ENCODE measurements at regions not wholly inside any gene's neighbourhood (a gene's known extent, or its start where the extent isn't known, plus 50 kb on each side); places are given as distances from the start of the nearest gene placed in this dataset.
"Not testable (repeated sequence)": the region's sequence is repeated elsewhere in the genome, so short reads cannot be mapped to it uniquely, and the experiment has no call there.

GRCh38 chr13:110062077-110062776 is 244.7 kb downstream of the COL4A1 start:
- H3K36me3 Mint-ChIP-seq (ENCODE audit: low read depth), result no peaks in the 10 kb centered on the region
- ATAC-seq, result no peak
- H3K4me3 Mint-ChIP-seq, result no peak overlapping the region

GRCh38 chr13:110061270-110061669 is 245.7 kb downstream of the COL4A1 start:
- Mint-ChIP-seq H3K36me3 (ENCODE audit: low read depth) (no peaks in the 10 kb centered on the region), H3K4me1 (no peaks in the 10 kb centered on the region), H3K27me3 (peaks cover 22% of the 10 kb centered on the region), H3K27ac (no peak overlapping the region), H3K4me3 (no peak overlapping the region)
- no peak for ATAC-seq
- no peak for DNase-seq
- no peaks in the 10 kb centered on the region for H3K9me3 ChIP-seq (ENCODE audit: control insufficient read depth, low read length, poor library complexity, severe bottlenecking)

More at GRCh38 chr13:110062077-110062776, 244.7 kb downstream of the COL4A1 start:
- no peak overlapping the region for H3K27ac Mint-ChIP-seq
- H3K9me3 ChIP-seq (ENCODE audit: control insufficient read depth, low read length, poor library complexity, severe bottlenecking), result no peaks in the 10 kb centered on the region
- no peaks in the 10 kb centered on the region for H3K4me1 Mint-ChIP-seq
- no peak for DNase-seq
- peaks cover 17% of the 10 kb centered on the region for H3K27me3 Mint-ChIP-seq

GRCh38 chr13:110057052-110057451 is 249.9 kb downstream of the COL4A1 start:
- no peak overlapping the region for H3K4me3 Mint-ChIP-seq
- peaks cover 15% of the 10 kb centered on the region for H3K27me3 Mint-ChIP-seq
- DNase-seq (no peak), ATAC-seq (no peak)
- H3K4me1 Mint-ChIP-seq, result no peaks in the 10 kb centered on the region
- no peak overlapping the region for H3K27ac Mint-ChIP-seq
- H3K36me3 Mint-ChIP-seq (ENCODE audit: low read depth), result no peaks in the 10 kb centered on the region
- H3K9me3 ChIP-seq (ENCODE audit: control insufficient read depth, low read length, poor library complexity, severe bottlenecking), result no peaks in the 10 kb centered on the region

- H3K4me1 Mint-ChIP-seq, result no peaks in the 10 kb centered on the region
- H3K9me3 ChIP-seq (ENCODE audit: control insufficient read depth, low read length, poor library complexity, severe bottlenecking), result no peaks in the 10 kb centered on the region
- DNase-seq (no peak), ATAC-seq (no peak)
- H3K4me3 Mint-ChIP-seq, result no peak overlapping the region
- H3K27me3 Mint-ChIP-seq, result peaks cover 15% of the 10 kb centered on the region
- no peaks in the 10 kb centered on the region for H3K36me3 Mint-ChIP-seq (ENCODE audit: low read depth)
- no peak overlapping the region for H3K27ac Mint-ChIP-seq
Measured at GRCh38 chr13:110056640-110057039, 250.3 kb downstream of the COL4A1 start.

GRCh38 chr13:110055089-110055488 is 251.9 kb downstream of the COL4A1 start:
- H3K27me3 Mint-ChIP-seq, result peaks cover 15% of the 10 kb centered on the region
- no peak for DNase-seq
- H3K4me1 Mint-ChIP-seq, result no peaks in the 10 kb centered on the region

GRCh38 chr13:110054041-110054440 is 252.9 kb downstream of the COL4A1 start:
- Mint-ChIP-seq H3K27ac (no peak overlapping the region), H3K27me3 (peaks cover 15% of the 10 kb centered on the region), H3K4me1 (no peaks in the 10 kb centered on the region), H3K36me3 (ENCODE audit: low read depth) (no peaks in the 10 kb centered on the region), H3K4me3 (no peak overlapping the region)
- DNase-seq (no peak), ATAC-seq (no peak)
- no peaks in the 10 kb centered on the region for H3K9me3 ChIP-seq (ENCODE audit: control insufficient read depth, low read length, poor library complexity, severe bottlenecking)

More at GRCh38 chr13:110055089-110055488, 251.9 kb downstream of the COL4A1 start:
- Mint-ChIP-seq H3K27ac (no peak overlapping the region), H3K36me3 (ENCODE audit: low read depth) (no peaks in the 10 kb centered on the region), H3K4me3 (no peak overlapping the region)
- H3K9me3 ChIP-seq (ENCODE audit: control insufficient read depth, low read length, poor library complexity, severe bottlenecking), result no peaks in the 10 kb centered on the region
- ATAC-seq, result peak; percentile 63

GRCh38 chr13:110047496-110047895 is 259.5 kb downstream of the COL4A1 start:
- ATAC-seq (no peak), DNase-seq (no peak)

GRCh38 chr13:110046811-110047210 is 260.1 kb downstream of the COL4A1 start:
- no peak overlapping the region for H3K27ac Mint-ChIP-seq
- DNase-seq, result no peak
- H3K27me3 Mint-ChIP-seq, result peaks cover 19% of the 10 kb centered on the region
- peaks cover 2% of the 10 kb centered on the region for H3K36me3 Mint-ChIP-seq (ENCODE audit: low read depth)
- H3K4me1 Mint-ChIP-seq, result no peaks in the 10 kb centered on the region
- no peak for ATAC-seq
- H3K4me3 Mint-ChIP-seq, result no peak overlapping the region
- no peaks in the 10 kb centered on the region for H3K9me3 ChIP-seq (ENCODE audit: control insufficient read depth, low read length, poor library complexity, severe bottlenecking)

More at GRCh38 chr13:110047496-110047895, 259.5 kb downstream of the COL4A1 start:
- H3K36me3 Mint-ChIP-seq (ENCODE audit: low read depth), result peaks cover 2% of the 10 kb centered on the region
- no peaks in the 10 kb centered on the region for H3K9me3 ChIP-seq (ENCODE audit: control insufficient read depth, low read length, poor library complexity, severe bottlenecking)
- no peak overlapping the region for H3K27ac Mint-ChIP-seq
- H3K27me3 Mint-ChIP-seq, result peaks cover 19% of the 10 kb centered on the region
- no peak overlapping the region for H3K4me3 Mint-ChIP-seq
- H3K4me1 Mint-ChIP-seq, result no peaks in the 10 kb centered on the region

GRCh38 chr13:110045919-110046318 is 259.5 kb upstream of the IRS2 start:
- H3K36me3 Mint-ChIP-seq (ENCODE audit: low read depth), result peaks cover 2% of the 10 kb centered on the region

GRCh38 chr13:110045202-110045601 is 258.8 kb upstream of the IRS2 start:
- H3K27ac Mint-ChIP-seq, result no peak overlapping the region
- DNase-seq, result no peak
- no peaks in the 10 kb centered on the region for H3K9me3 ChIP-seq (ENCODE audit: control insufficient read depth, low read length, poor library complexity, severe bottlenecking)
- peaks cover 2% of the 10 kb centered on the region for H3K36me3 Mint-ChIP-seq (ENCODE audit: low read depth)
- no peaks in the 10 kb centered on the region for H3K4me1 Mint-ChIP-seq
- no peak for ATAC-seq
- H3K27me3 Mint-ChIP-seq, result peaks cover 19% of the 10 kb centered on the region
- H3K4me3 Mint-ChIP-seq, result no peak overlapping the region

More at GRCh38 chr13:110045919-110046318, 259.5 kb upstream of the IRS2 start:
- ATAC-seq (no peak), DNase-seq (no peak)
- Mint-ChIP-seq H3K4me3 (no peak overlapping the region), H3K4me1 (no peaks in the 10 kb centered on the region), H3K27ac (no peak overlapping the region), H3K27me3 (peaks cover 19% of the 10 kb centered on the region)
- H3K9me3 ChIP-seq (ENCODE audit: control insufficient read depth, low read length, poor library complexity, severe bottlenecking), result no peaks in the 10 kb centered on the region

- Mint-ChIP-seq H3K27me3 (peaks cover 19% of the 10 kb centered on the region), H3K27ac (no peak overlapping the region)
Measured at GRCh38 chr13:110044551-110045111, 258.2 kb upstream of the IRS2 start.

GRCh38 chr13:110042253-110042950 is 256.0 kb upstream of the IRS2 start:
- DNase-seq (no peak), ATAC-seq (no peak)
- no peak overlapping the region for H3K4me3 Mint-ChIP-seq
- H3K36me3 Mint-ChIP-seq (ENCODE audit: low read depth), result no peaks in the 10 kb centered on the region
- peaks cover 13% of the 10 kb centered on the region for H3K27me3 Mint-ChIP-seq
- no peaks in the 10 kb centered on the region for H3K4me1 Mint-ChIP-seq
- H3K27ac Mint-ChIP-seq, result no peak overlapping the region
- H3K9me3 ChIP-seq (ENCODE audit: control insufficient read depth, low read length, poor library complexity, severe bottlenecking), result no peaks in the 10 kb centered on the region

More at GRCh38 chr13:110044551-110045111, 258.2 kb upstream of the IRS2 start:
- no peak for ATAC-seq
- Mint-ChIP-seq H3K4me3 (no peak overlapping the region), H3K36me3 (ENCODE audit: low read depth) (peaks cover 2% of the 10 kb centered on the region), H3K4me1 (no peaks in the 10 kb centered on the region)
- H3K9me3 ChIP-seq (ENCODE audit: control insufficient read depth, low read length, poor library complexity, severe bottlenecking), result no peaks in the 10 kb centered on the region
- DNase-seq, result no peak

- H3K36me3 Mint-ChIP-seq (ENCODE audit: low read depth); H3K4me3 Mint-ChIP-seq; ATAC-seq; H3K9me3 ChIP-seq (ENCODE audit: control insufficient read depth, low read length, poor library complexity, severe bottlenecking); H3K27ac Mint-ChIP-seq; DNase-seq; H3K4me1 Mint-ChIP-seq: not testable (repeated sequence)
- peaks cover 20% of the 10 kb centered on the region for H3K27me3 Mint-ChIP-seq
Measured at GRCh38 chr13:110041638-110042037, 255.3 kb upstream of the IRS2 start.

Data from T-helper 17 cell (primary cell).